HepG2 (cell line): ENCODE measurements at regions not wholly inside any gene's neighbourhood (a gene's known extent, or its start where the extent isn't known, plus 50 kb on each side); places are given as distances from the start of the nearest gene placed in this dataset.

Source experiments
- EP300 ChIP-seq, 3 experiments: sonication (generic) in 1 of 3; formaldehyde crosslinking in 1 of 3; IDR thresholded peaks; 2 replicates each; pipeline versions ENCODE4 v1.5.1 to v1.6.1; 2011 to 2020; ENCODE audit warnings: low read depth in 2 of 3, low read length in 2 of 3, borderline replicate concordance in 1 of 3, improper control_type of control experiment in 1 of 3, mild to moderate bottlenecking in 1 of 3, missing genetic modification reagents in 1 of 3, moderate library complexity in 1 of 3
- HCFC1 ChIP-seq: fragments of 150-350 bp; IDR thresholded peaks from 2 replicates; pipeline ENCODE4 v1.6.1; 2014; ENCODE audit warnings: low read depth, low read length
- KAT8 ChIP-seq: IDR thresholded peaks from 2 replicates; pipeline ENCODE4 v1.6.1; 2016; ENCODE audit warnings: missing genetic modification reagents, missing compliant biosample characterization
- SALL2 ChIP-seq: sonication (generic); formaldehyde crosslinking; IDR thresholded peaks from 2 replicates; pipeline ENCODE4 v1.8.1; 2023; ENCODE audit warnings: mild to moderate bottlenecking, missing genetic modification reagents, inconsistent platforms
- SMAD9 ChIP-seq: sonication (generic); formaldehyde crosslinking; IDR thresholded peaks from 2 replicates; pipeline ENCODE4 v1.5.1; 2020; ENCODE audit warnings: mild to moderate bottlenecking, missing genetic modification reagents
- ZNF230 ChIP-seq: sonication (generic); formaldehyde crosslinking; IDR thresholded peaks from 2 replicates; pipeline ENCODE4 v1.4.0; 2020; ENCODE audit warnings: mild to moderate bottlenecking, missing genetic modification reagents
- TF ChIP-seq, protein P1 (sequence below): sonication (generic); formaldehyde crosslinking; IDR thresholded peaks from 2 replicates; pipeline ENCODE4 v1.5.0; 2020; ENCODE audit warnings: mild to moderate bottlenecking, missing genetic modification reagents, moderate library complexity
- TF ChIP-seq, protein P2 (sequence below): sonication (generic); formaldehyde crosslinking; IDR thresholded peaks from 2 replicates; pipeline ENCODE4 v1.5.0; 2020; ENCODE audit warnings: mild to moderate bottlenecking, missing genetic modification reagents
- TF ChIP-seq, protein P3 (sequence below): sonication (generic); formaldehyde crosslinking; IDR thresholded peaks from 2 replicates; pipeline ENCODE4 v1.4.0; 2020; ENCODE audit warnings: mild to moderate bottlenecking, missing genetic modification reagents
- TF ChIP-seq, protein P4 (sequence below): sonication (generic); formaldehyde crosslinking; IDR thresholded peaks from 2 replicates; pipeline ENCODE4 v1.4.0; 2020; ENCODE audit warnings: missing genetic modification reagents, mild to moderate bottlenecking, borderline replicate concordance

DNA sequence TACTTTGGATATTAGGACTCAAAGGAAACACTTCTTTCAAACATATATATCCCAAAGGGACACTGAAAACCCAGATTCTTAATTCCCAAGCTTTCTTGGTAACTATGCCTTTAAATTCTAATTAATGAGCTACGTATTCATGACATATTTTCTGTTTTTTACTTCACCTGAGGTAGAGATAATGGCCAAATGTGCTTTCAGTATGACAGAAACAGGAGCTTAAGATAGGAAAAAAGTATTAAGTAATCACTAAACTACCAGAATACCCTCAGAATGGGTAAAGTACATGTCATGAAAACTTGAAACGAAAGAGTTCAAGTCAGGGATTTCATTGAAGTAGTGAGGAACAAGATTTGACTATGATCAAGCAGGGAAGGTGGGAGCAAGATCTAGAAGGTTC lies 478.5 kb downstream of the AGTPBP1 start:
- no peak for TF ChIP-seq SMAD9 (CRISPR knock-in tag)
- TF ChIP-seq EP300 (IDR thresholded peaks at IDR 0.05; ENCODE audit: low read depth in 2 of 2, low read length in 2 of 2): no peak
- TF ChIP-seq EP300 (CRISPR knock-in tag; IDR thresholded peaks at IDR 0.05; ENCODE audit: borderline replicate concordance): no peak
- TF ChIP-seq, protein P1, sequence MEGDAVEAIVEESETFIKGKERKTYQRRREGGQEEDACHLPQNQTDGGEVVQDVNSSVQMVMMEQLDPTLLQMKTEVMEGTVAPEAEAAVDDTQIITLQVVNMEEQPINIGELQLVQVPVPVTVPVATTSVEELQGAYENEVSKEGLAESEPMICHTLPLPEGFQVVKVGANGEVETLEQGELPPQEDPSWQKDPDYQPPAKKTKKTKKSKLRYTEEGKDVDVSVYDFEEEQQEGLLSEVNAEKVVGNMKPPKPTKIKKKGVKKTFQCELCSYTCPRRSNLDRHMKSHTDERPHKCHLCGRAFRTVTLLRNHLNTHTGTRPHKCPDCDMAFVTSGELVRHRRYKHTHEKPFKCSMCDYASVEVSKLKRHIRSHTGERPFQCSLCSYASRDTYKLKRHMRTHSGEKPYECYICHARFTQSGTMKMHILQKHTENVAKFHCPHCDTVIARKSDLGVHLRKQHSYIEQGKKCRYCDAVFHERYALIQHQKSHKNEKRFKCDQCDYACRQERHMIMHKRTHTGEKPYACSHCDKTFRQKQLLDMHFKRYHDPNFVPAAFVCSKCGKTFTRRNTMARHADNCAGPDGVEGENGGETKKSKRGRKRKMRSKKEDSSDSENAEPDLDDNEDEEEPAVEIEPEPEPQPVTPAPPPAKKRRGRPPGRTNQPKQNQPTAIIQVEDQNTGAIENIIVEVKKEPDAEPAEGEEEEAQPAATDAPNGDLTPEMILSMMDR (CRISPR knock-in tag): no peak
- TF ChIP-seq HCFC1: no peak
- TF ChIP-seq, protein P2, sequence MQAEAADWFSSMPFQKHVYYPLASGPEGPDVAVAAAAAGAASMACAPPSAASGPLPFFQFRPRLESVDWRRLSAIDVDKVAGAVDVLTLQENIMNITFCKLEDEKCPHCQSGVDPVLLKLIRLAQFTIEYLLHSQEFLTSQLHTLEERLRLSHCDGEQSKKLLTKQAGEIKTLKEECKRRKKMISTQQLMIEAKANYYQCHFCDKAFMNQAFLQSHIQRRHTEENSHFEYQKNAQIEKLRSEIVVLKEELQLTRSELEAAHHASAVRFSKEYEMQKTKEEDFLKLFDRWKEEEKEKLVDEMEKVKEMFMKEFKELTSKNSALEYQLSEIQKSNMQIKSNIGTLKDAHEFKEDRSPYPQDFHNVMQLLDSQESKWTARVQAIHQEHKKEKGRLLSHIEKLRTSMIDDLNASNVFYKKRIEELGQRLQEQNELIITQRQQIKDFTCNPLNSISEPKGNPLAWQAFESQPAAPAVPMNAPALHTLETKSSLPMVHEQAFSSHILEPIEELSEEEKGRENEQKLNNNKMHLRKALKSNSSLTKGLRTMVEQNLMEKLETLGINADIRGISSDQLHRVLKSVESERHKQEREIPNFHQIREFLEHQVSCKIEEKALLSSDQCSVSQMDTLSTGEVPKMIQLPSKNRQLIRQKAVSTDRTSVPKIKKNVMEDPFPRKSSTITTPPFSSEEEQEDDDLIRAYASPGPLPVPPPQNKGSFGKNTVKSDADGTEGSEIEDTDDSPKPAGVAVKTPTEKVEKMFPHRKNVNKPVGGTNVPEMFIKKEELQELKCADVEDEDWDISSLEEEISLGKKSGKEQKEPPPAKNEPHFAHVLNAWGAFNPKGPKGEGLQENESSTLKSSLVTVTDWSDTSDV (CRISPR knock-in tag): no peak
- TF ChIP-seq SALL2: no peak
- TF ChIP-seq ZNF230: no peak
- TF ChIP-seq KAT8 (CRISPR knock-in tag): no peak
- TF ChIP-seq, protein P3, sequence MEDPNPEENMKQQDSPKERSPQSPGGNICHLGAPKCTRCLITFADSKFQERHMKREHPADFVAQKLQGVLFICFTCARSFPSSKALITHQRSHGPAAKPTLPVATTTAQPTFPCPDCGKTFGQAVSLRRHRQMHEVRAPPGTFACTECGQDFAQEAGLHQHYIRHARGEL (CRISPR knock-in tag): no peak
- TF ChIP-seq, protein P4, sequence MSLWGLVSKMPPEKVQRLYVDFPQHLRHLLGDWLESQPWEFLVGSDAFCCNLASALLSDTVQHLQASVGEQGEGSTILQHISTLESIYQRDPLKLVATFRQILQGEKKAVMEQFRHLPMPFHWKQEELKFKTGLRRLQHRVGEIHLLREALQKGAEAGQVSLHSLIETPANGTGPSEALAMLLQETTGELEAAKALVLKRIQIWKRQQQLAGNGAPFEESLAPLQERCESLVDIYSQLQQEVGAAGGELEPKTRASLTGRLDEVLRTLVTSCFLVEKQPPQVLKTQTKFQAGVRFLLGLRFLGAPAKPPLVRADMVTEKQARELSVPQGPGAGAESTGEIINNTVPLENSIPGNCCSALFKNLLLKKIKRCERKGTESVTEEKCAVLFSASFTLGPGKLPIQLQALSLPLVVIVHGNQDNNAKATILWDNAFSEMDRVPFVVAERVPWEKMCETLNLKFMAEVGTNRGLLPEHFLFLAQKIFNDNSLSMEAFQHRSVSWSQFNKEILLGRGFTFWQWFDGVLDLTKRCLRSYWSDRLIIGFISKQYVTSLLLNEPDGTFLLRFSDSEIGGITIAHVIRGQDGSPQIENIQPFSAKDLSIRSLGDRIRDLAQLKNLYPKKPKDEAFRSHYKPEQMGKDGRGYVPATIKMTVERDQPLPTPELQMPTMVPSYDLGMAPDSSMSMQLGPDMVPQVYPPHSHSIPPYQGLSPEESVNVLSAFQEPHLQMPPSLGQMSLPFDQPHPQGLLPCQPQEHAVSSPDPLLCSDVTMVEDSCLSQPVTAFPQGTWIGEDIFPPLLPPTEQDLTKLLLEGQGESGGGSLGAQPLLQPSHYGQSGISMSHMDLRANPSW (CRISPR knock-in tag): no peak
